ENCODE measurements at regions not wholly inside any gene's neighbourhood (a gene's known extent, or its start where the extent isn't known, plus 50 kb on each side); places are given as distances from the start of the nearest gene placed in this dataset.
"Not testable (repeated sequence)": the region's sequence is repeated elsewhere in the genome, so short reads cannot be mapped to it uniquely, and the experiment has no call there.

DNA sequence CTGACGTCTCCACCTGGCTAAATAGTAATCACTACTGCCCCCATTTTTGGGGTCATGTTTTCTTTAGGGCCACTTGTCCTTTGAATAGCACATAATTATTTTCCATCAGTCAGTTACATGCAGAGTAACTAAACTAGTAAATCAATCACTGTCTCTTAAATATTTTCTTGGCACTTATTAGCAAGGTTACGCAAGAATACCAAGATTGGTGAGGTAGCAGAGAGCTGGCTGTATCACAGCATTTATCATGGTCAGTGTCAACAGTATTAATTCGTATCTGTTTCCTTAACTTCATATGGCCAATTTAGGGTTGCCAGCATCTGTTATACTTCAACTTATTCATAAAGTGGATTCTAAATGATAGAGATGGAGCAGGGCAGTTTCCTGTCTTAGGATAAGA is 346.8 kb upstream of the FAM174A start:
- DNase-seq = no peak

DNA sequence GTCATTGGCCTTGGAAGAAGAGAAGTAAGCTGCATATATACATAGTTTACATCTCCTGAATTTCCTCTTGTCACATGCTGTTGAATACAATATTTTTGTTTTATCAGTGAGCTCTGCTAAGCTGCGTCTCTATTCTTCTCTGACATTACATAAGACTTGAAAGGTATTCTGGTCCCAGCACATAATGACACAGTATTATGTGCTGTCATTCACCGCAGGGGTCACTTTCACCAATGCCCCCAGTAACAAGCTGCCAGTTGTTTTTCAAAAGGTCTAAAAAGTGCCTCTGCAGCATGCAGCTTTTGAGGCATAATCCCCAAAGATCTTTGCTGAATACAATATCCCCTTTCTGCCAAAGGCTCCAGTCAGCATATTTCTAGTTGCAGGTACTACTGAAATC is 349.0 kb upstream of the FAM174A start:
- no peak for DNase-seq

DNA sequence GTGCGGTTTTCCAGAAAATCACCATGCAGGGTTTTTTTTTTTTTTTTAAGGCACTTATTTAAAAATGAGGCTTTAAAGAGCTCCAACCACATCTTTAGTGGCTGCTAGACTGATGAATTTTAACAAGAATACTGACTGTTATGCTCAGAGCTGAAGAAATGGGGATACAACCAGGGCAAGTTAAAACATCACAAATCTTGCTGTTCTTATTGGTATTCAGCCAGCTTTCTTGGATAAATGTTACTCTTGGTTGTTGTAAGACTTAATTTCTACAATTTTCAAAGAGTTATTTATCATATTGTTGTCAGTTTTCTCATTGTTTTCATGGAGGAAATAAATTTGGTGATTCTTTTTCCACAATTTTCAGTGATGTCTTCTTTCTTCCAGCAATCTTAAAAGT is 352.8 kb upstream of the FAM174A start:
- no peak for DNase-seq

DNA sequence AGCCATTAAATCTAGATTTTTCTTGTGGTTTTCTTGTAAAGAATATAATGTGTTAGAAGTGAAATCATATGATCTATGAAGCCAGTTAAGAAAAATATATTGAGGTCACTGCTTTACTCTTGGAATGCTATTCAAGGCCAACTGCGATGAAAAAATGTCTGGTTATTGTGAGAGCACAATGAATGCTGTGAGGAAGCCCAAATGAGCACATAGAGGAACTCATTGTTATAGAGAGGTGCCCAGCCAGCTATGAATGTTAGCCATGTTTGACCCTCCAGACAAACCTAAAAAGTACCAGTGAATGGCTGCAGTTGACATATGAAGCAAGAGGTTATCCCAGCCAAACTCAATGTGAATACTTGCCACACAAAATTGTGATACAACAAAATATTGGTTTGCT is 359.8 kb upstream of the FAM174A start:
- DNase-seq = no peak

DNA sequence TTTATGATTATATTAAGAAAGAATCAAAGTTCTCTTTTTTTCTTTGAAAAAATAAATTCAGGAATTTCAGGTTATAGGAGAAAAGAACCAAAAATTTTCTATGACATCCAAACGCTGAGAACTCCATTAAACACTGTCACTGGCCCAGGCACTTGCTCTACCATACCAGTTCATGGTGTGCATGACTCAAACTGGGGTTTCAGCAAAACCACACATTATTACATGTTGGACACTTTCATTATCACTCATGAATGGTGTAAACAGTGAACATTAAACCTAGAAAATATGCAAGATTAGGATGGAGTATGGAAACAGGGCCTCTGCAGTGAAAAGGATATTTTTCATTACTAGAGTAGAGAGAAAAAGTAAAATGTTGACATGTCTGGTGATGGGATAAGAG is 369.9 kb upstream of the FAM174A start:
- DNase-seq = no peak

DNA sequence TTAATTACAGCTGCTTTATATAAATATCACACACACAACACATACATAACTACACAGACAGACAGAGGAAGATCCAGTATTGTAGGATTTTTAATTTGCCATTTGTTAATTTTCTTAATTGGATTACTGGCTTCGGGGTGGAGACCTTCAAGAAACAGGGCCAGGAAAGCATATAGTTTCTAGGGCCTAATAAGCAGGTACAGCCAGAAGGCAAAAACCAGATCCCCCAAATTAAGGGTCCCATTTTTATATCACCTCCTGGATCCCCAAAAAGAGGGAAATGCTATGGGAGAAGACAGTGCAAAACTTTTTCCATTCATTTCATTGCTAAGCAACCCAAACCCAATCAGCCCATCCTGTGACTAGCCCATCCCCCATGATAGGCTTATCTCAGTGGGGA is 373.3 kb upstream of the FAM174A start:
- no peak for DNase-seq

DNA sequence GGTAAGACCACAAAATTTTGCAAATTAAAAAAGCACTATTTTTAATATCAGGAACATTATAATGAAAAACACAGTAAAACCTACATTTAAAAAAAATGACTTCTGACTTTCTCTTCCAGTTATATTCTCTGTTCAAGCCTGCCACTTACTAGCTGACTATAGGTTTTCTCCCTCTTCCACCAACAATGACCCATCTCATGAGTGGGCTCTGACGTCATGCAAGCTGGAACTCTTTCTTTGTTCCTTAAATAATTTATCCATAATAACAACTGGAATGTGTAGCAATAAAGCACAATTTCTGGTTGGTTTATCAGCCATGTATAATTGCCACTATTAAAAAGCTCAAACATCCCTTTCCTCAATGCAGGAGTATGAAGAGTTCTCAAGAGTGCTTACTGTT is 378.1 kb upstream of the FAM174A start:
- DNase-seq = no peak

DNA sequence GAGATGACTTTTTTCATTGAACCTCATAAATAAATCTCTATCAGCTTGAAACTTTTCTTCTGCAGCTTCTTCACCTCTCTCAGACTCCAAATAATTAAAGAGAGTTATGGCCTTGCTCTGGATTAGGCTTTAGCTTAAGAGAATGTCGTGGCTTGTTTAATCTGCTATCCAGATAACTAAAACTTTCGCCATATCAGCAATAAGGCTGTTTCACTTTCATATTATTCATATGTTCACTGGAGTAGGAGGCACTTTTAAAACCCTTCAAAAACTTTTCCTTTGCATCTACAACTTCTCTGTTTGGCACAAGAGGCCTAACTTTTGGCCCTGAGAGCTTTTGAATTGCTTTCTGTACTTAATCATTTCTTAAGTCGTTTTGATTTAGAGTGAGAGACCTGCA is 386.9 kb upstream of the FAM174A start:
- no peak for DNase-seq

DNA sequence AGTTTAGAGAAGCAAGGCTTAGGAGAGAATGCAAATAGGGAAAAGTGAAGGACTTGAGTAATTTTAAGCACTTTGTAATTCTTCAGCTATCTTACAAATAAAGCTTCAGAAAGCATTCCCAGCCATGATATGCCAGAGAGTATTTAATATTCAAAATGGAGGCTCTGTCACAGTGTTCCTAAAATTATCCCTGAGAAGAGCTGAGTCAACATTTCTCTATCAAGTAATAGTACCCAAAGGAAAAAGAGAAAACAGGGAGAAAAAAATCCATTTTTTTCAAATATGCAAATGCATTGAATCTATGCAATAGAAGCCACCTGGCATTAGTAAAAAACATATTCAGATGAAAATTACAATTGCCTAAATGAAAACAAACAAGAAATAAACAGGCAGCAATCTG is 392.6 kb upstream of the FAM174A start:
- DNase-seq = no peak

DNA sequence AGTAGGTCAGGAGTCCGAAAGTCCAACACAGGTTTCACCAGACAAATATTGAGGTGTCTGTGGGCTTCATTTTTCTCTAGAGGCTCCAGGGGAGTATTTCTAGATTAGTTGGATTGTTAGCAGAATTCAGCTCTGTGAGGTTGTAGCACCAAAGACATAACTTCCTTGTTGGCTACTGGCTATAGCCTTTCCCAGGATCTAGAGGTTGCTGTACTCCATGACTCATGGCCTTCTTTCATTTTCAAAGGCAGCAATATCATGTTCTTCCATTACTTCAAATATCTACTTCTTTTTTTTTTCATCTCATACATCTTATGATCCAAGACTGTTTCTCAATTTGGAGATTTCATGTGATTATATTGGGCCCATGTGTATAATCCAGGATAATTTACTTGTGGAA is 404.0 kb upstream of the FAM174A start:
- no peak for DNase-seq

DNA sequence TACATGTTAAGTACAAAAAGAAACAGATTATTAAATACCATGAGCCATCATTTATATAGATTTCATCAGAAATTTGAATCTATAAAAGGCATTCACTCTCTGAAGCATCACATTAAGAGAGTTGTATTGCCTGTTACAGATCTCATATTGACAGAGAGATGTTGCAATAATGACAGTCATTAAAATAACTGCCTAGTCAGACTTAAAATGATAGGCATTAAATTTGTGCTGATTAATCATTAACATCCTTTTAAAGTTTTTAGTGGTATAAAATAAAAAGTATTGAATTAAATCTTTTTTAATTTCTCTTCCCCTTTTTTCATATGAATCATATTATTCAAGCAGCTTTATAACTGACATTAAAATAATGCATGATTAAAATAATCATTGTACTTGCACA is 404.9 kb upstream of the FAM174A start:
- DNase-seq = no peak

DNA sequence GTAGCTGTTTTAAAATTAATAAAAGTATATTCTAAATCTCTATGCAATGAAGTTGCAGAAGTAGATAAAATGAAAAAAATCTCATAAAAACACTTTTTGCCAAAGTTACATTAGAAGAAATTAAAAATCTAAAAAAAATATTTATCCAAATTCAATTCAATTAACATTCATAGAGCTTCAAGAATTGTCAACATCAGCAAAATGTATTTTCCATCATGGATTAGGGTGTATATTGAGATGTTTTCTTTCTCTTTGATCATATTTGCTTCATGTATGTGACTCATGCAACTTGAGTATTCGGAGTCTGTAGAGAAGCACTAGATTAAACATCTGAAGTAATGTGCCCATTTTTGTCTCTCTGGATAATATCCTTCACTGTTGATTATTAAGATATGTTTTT is 415.3 kb upstream of the FAM174A start:
- no peak for DNase-seq

DNA sequence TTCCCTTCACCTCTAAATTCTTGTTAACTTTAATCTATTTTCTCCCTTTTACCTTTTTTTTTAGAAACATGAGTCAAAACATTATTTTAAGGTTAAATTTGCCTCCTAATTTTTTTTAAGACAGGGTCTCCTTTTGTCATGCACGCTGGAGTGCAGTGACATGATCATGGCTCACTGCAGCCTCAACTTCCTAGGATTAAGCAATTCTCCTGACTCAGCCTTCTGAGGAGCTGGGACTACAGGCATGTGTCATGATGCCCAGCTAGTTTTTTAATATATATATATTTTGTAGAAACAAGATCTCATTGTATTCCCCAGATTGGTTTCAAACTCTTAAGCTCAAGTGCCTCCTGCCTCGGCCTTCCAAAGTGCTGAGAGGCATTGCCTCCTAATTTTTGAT is 424.7 kb upstream of the FAM174A start:
- no peak for DNase-seq

DNA sequence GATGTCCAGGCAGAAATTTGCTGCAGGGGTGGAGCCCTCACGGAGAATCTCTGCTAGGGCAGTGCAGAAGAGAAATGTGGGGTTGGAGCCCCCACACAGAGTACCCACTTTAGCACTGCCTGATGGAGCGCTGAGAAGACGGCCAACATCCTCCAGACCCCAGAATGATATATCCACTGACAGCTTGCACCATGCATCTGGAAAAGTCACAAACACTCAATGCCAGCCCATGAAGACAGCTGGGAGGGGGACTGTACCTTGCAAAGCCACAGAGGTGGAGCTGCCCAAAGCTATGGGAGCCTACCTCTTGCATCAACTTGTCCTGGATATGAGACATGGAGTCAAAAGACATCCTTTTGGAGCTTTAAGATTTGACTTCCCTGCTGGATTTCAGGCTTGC is 426.3 kb upstream of the FAM174A start:
- DNase-seq = no peak

DNA sequence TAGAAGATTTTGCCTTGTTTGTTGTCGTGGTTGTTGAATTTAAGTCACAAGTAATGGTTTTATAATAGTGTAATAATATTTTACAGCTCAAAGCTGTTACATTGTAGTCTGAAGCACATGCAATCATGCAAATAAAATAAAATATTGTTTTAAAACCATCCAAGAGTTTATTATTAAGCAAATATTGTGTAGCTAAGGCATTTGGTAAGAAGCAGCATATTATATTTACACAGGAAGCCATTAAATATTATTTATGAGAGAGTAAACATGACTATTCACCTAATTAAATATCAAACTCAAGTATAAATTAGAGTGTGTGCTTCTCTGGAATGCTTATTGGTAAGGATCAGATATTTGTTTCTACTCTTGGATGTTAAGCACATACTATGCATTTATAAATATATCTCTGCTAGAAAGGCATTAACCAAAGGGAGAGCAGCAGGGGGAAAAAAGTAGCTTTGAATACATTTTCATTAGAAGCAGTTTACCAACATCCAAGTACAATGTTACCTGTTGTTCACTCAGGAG is 431.5 kb upstream of the FAM174A start:
- not testable (repeated sequence) for DNase-seq

DNA sequence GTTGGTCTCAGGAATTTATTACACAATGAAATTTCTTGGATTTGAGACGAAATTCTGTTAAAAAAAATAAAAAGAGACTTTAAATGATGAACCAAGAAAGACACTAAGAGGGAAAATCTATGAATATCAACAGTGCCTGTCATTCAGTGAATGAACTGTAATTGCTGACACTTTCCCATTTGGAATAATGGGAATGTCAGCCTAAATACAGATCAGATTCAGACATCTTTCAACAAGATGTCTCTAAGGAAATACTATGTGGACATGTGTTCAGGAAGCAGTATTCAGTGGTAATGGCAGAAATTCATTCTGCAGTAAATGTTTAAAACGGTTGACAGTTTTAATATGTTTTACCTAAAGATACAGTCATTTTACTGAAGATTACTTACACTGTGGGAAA is 433.7 kb upstream of the FAM174A start:
- DNase-seq = not testable (repeated sequence)

DNA sequence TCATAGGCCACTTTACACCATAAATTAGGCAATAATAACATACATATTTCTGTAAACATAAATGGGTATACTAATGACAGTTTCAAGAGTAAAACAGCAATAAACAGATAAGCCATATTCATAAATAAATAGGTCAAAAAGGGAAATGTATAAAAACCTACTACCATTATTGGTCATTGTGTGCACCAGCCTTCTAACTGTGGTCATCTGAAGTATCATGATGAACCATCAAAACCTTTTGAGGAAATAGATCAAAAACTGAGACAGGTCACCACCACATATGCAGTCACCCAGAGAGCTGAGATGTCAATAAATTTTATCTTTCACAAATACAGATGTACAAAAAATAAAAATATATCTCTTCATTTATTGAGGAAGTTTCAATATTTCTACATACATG is 438.8 kb upstream of the FAM174A start:
- DNase-seq = not testable (repeated sequence)

DNA sequence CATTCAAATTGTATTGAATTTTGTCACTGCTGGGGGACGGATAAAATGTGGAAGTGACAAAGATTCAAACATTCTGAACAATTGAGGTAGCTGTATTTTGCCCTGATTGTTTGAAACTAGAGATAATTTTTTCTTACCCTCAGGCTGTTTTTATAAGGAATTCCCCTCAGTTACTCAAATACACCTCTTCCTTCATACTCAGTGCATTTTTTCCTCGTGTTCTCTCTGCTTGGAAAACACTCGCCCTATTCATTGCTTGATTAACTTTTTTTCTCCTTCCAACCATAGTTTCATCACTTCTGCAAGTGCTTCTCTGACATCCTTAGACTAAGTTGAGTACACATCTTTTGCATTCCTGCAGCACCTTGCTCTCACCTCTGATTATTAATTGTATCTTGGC is 454.5 kb upstream of the FAM174A start:
- not testable (repeated sequence) for DNase-seq

DNA sequence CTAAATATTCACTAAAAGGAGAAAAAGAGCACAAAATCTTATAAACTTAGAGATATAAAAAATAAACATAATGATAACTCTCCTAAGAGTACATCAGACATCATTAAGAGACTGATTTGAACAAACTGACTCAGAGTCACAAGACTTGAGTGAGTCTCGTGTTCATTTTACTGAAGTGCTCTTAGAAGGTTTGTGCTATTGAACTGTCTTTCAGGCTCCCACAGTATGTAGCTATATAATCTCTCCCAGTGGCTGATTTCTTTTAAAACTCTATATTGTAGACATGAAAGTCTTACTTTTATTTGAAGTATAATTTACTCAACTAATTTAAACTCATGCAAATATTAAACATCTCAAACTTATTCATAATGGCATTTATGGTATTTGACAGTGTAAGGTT is 456.0 kb upstream of the FAM174A start:
- not testable (repeated sequence) for DNase-seq

DNA sequence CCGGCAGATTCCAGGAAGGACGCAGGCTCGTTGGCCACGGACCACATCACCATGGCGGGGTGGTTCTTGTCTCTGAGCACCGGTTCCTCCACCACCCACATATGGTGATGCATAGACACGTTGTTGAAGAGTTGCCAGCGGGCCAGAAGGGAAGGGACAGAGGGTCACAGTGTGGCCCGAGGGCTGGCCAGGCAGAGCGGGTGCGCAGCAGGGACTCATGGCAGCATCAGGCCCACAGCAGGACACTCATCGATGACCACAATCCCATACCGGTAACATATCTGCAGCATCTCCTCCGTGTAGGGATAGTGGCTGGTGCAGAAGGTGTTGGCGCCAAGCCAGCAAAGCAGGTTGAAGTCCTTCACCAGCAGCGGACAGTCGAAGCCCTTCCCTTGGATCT is 469.2 kb upstream of the FAM174A start:
- DNase-seq = not testable (repeated sequence)

DNA sequence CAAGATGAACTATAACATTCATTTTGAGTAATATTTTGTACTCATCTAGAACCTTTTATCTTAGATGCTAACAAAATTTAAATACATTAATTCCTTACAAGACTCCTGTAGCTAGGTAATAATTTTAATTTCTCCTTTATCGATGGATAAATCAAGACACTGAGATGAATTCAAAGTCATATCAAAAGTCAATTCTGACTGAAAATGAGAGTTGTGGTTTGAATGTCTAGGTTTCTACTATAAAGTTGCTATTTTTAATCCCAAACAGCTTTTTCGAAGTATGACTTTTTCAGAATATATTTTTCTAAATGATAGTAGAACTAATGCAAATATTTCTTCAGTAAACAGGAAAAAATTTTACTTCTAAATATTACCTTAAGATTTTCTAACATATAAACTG is 491.7 kb upstream of the FAM174A start:
- DNase-seq = no peak

DNA sequence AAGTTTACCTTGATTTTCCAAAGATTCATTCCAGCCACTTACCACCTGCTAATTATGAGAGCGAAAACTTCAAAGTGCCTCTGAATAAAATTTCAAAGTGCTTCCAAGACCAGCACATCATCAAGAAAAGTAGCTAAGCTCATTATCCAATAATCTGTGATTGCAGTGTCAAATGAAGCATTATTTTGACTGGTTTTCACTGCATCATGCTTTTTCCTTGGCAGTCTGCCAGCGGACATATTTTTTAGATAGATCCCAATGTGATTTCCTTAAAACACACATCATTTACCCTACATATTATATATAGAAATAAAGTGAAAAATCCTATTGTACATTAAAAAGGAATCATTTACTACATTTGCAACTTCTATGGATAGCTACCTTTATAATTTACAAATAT is 508.6 kb upstream of the FAM174A start:
- no peak for DNase-seq

DNA sequence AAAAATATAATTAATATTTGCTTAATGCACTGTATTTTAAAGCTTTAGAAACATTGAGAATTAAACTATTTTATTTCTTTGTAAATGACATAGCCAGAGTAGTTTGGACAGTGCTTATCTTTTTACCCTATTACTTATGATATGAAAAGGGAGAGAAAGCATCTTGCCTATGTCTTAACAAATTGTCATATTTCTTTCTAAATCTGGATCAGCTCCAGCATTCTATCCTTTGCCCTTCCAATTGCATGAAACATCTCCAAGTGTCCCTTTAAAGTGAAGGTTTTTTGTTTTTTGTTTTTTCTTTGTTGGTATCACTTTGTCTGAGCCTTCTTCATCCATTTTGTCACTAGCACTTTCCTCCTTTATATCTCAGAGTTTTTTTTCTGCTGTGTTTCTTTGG is 511.6 kb upstream of the FAM174A start:
- no peak for DNase-seq

DNA sequence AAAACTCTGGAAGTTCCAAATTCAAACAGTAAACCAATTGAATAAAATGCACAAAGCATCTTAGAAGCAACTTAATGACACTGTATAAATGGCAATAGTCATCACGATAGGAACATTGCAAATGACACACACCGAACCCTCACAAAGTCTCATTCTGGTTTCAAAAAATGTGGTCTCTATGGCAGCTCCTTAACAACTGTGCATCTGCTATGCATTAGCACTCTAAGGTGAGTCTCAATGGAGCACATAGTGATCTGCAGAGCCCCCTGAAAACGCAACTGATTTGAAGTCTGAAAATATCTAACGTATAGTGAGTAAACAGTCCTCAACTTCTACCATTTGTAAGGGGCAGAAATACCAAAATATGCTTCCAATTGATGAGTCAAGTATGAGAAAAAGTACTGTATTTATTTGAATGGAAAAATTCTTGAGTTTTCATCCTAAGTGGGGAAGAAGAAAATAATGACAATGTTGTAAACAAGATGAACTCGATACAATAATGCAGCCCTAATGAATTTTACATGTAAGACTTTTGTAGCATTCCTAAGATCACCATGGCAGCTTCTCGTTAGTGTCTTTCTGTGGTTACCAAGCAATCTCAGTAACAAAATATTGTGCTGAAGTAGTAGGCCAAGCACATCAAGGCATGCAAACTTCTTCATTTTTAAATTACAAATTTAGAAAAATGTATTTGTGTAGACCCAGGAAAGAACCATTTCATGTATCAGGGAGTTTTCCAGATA is 517.5 kb upstream of the FAM174A start:
- DNase-seq = no peak

DNA sequence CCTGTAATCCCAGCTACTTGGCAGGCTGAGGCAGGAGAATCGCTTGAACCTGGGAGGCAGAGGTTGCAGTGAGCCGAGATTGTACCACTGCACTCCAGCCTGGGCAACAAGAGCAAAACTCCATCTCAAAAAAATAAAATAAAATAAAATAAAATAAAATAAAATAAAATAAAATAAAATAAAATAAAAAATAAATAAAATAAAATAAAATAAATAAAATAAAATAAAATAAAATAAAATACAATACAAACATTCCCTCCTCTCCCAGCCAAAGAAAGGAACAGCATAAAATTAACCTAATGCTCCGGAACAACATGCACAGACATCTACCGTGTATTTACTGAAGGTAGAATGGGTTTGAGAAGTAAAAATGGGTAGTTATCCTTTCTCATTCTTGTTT is 521.9 kb upstream of the FAM174A start:
- DNase-seq = not testable (repeated sequence)
